Endothelial cell of umbilical vein (primary cell): ENCODE measurements at regions not wholly inside any gene's neighbourhood (a gene's known extent, or its start where the extent isn't known, plus 50 kb on each side); places are given as distances from the start of the nearest gene placed in this dataset.

Experiments used
- BruUV-seq: library from RNA; stranded (reverse); fragments of 400-500 nt; replicated peaks from 2 replicates; lab custom pipeline; 2021; lab: Mats Ljungman, UMichigan
- CTCF ChIA-PET: fragments of 300-600, 350-600 bp; sonication (Branson Sonifier 250); formaldehyde crosslinking; loops from one replicate; lab custom pipeline; 2021; ENCODE audit warnings: antibody characterized with exemption, inconsistent platforms; lab: Charles Lee
- POLR2A ChIA-PET: fragments of 300-600, 350-600 bp; sonication (Branson Sonifier 250); formaldehyde crosslinking; loops from one replicate; lab custom pipeline; 2021; ENCODE audit warnings: antibody characterized with exemption, inconsistent platforms; lab: Charles Lee
- DNase-seq: peaks from one replicate; pipeline ENCODE4 v3.0.0-alpha.2; 2011; ENCODE audit warnings: low read depth, low spot score
- FAIRE-seq: peaks from 2 replicates; lab custom pipeline; 2011; peaks lifted over from hg19 to GRCh38; lab: Jason Lieb, UNC
- H2AFZ ChIP-seq: 2 replicates; pipeline ENCODE4 v1.6.0; 2012; ENCODE audit warnings: low read depth, low read length, control low read depth, inconsistent platforms
- H3K27ac ChIP-seq: 2 replicates; pipeline ENCODE4 v1.5.1; 2011; ENCODE audit warnings: low read depth, mild to moderate bottlenecking, control low read depth, low read length, moderate library complexity; ENCODE audit not compliant: insufficient read depth
- H3K27me3 ChIP-seq, 2 experiments: 2 replicates each; pipeline versions ENCODE4 v1.6.0 to v1.6.1; 2011; ENCODE audit warnings: low read length in 2 of 2, mixed read lengths in 1 of 2; ENCODE audit not compliant: control insufficient read depth in 2 of 2, insufficient read depth in 2 of 2
- H3K36me3 ChIP-seq, 2 experiments: 2 replicates in 1 of 2; 3 replicates in 1 of 2; pipeline ENCODE4 v1.5.1; 2011; ENCODE audit warnings: low read length in 2 of 2, mild to moderate bottlenecking in 1 of 2, moderate library complexity in 1 of 2; ENCODE audit not compliant: control insufficient read depth in 2 of 2, insufficient read depth in 2 of 2; ENCODE audit errors: extremely low read depth in 1 of 2
- H3K4me1 ChIP-seq: 3 replicates; pipeline ENCODE4 v1.5.1; 2011; ENCODE audit warnings: mild to moderate bottlenecking, low read length; ENCODE audit not compliant: control insufficient read depth, insufficient read depth; ENCODE audit errors: extremely low read depth
- H3K4me2 ChIP-seq: 2 replicates; pipeline ENCODE4 v1.6.1; 2011; ENCODE audit warnings: low read length, control low read depth, mixed read lengths; ENCODE audit not compliant: insufficient read depth
- H3K4me3 ChIP-seq, 3 experiments: fragments of 200-600 bp in 1 of 3; sonication (generic), shearing (Covaris generic) in 1 of 3; replicated peaks in 1 of 3; 2 replicates each; pipeline ENCODE4 v1.5.1; 2011 to 2016; ENCODE audit warnings: control low read depth in 3 of 3, low read length in 3 of 3, mild to moderate bottlenecking in 2 of 3, inconsistent platforms in 1 of 3, low read depth in 1 of 3, moderate library complexity in 1 of 3; ENCODE audit not compliant: insufficient read depth in 1 of 3
- H3K79me2 ChIP-seq: 2 replicates; pipeline ENCODE4 v1.6.0; 2012; ENCODE audit warnings: low read length, inconsistent platforms; ENCODE audit not compliant: control insufficient read depth, insufficient read depth
- H3K9ac ChIP-seq: replicated peaks from 2 replicates; pipeline ENCODE3; 2011; ENCODE audit warnings: low read length, control low read depth; ENCODE audit not compliant: insufficient read depth; ENCODE audit errors: extremely low read depth
- H3K9me1 ChIP-seq: replicated peaks from 3 replicates; pipeline ENCODE4 v1.6.0; 2011; ENCODE audit warnings: mild to moderate bottlenecking, low read length; ENCODE audit not compliant: control insufficient read depth, insufficient read depth; ENCODE audit errors: extremely low read depth
- H3K9me3 ChIP-seq: replicated peaks from 2 replicates; pipeline ENCODE4 v1.5.1; 2012; ENCODE audit warnings: low read length, inconsistent platforms; ENCODE audit not compliant: control insufficient read depth, insufficient read depth
- H4K20me1 ChIP-seq: replicated peaks from 2 replicates; pipeline ENCODE3; 2011; ENCODE audit warnings: mild to moderate bottlenecking, low read length; ENCODE audit not compliant: control insufficient read depth, insufficient read depth; ENCODE audit errors: extremely low read depth
- CTCF ChIP-seq, 2 donors: IDR thresholded peaks; 1 replicate in 1 of 2; 2 replicates in 1 of 2; pipeline ENCODE4 v1.5.1; 2011; ENCODE audit warnings: low read length in 2 of 2, mild to moderate bottlenecking in 2 of 2, moderate library complexity in 2 of 2, control low read depth in 1 of 2, inconsistent platforms in 1 of 2, low read depth in 1 of 2; ENCODE audit not compliant: insufficient read depth in 1 of 2; ENCODE audit errors: extremely low read depth in 1 of 2
- EZH2 ChIP-seq: IDR thresholded peaks from 2 replicates; pipeline ENCODE4 v1.6.1; 2012; ENCODE audit warnings: borderline replicate concordance, low read depth, mild to moderate bottlenecking, moderate library complexity, low read length, inconsistent platforms; ENCODE audit not compliant: severe bottlenecking
- FOS ChIP-seq: IDR thresholded peaks from 2 replicates; pipeline ENCODE4 v1.6.1; 2011; ENCODE audit warnings: mild to moderate bottlenecking, low read length, moderate library complexity, borderline replicate concordance; ENCODE audit not compliant: insufficient read depth
- GATA2 ChIP-seq: IDR thresholded peaks from 2 replicates; pipeline ENCODE4 v1.7.0; 2011; ENCODE audit warnings: low read depth, mild to moderate bottlenecking, moderate library complexity, mixed read lengths, low read length; ENCODE audit not compliant: insufficient read length, insufficient read depth
- JUN ChIP-seq: IDR thresholded peaks from 2 replicates; pipeline ENCODE4 v1.6.1; 2011; ENCODE audit warnings: borderline replicate concordance, low read depth; ENCODE audit not compliant: insufficient read length, insufficient read depth
- MYC ChIP-seq: IDR thresholded peaks from one replicate; pipeline ENCODE4 v1.6.1; 2011; ENCODE audit warnings: mild to moderate bottlenecking, low read depth, low read length
- POLR2A ChIP-seq: IDR thresholded peaks from 2 replicates; pipeline ENCODE4 v1.6.1; 2012; ENCODE audit warnings: low read depth, mild to moderate bottlenecking, control low read depth, low read length
- POLR2AphosphoS5 ChIP-seq: IDR thresholded peaks from 2 replicates; pipeline ENCODE4 v1.6.1; 2012; ENCODE audit warnings: low read depth, mild to moderate bottlenecking, control low read depth, low read length, moderate library complexity; ENCODE audit not compliant: insufficient read depth
- dilution Hi-C: fragments of 300-500 bp; cut with MboI; formaldehyde crosslinking; loops from one replicate; pipeline ENCODE4 v1.15.0; 2019; ENCODE audit warnings: low sequenced_read_pairs; ENCODE audit not compliant: extremely low pct_ligation_motif_present
- intact Hi-C: fragments of 100-400 bp; cut with micrococcal nuclease; formaldehyde crosslinking; loops from one replicate; pipeline ENCODE4 v1.10.0; 2022

GRCh38 chrX:96569034-96569433 lies 115.6 kb upstream of the DIAPH2 start:
- Histone ChIP-seq H3K9me1 (no peaks in the 10 kb centered on the region), H3K4me3 (no peak overlapping the region), H3K36me3 (no peaks in the 10 kb centered on the region), H3K4me2 (no peak overlapping the region), H2AFZ (no peak overlapping the region), H3K9ac (no peak overlapping the region), H4K20me1 (no peaks in the 10 kb centered on the region), H3K27me3 (no peaks in the 10 kb centered on the region), H3K79me2 (no peaks in the 10 kb centered on the region), H3K9me3 (no peaks in the 10 kb centered on the region), H3K27ac (no peak overlapping the region), H3K4me1 (no peaks in the 10 kb centered on the region)
- BruUV-seq = no TSS peak
- CTCF ChIA-PET = no interaction called here
- TF ChIP-seq GATA2 (no peak), EZH2 (no peak)
- no peak for FAIRE-seq
- no peak for DNase-seq
- POLR2A ChIA-PET = no interaction called here
- intact Hi-C loops (no loop called here), dilution Hi-C loops (no loop called here)

- TF ChIP-seq FOS (no peak), POLR2A (no peak), POLR2AphosphoS5 (no peak), MYC (no peak), JUN (no peak), GATA2 (no peak), CTCF (IDR thresholded peaks at IDR 0.05; ENCODE audit: extremely low read depth in 1 of 2, insufficient read depth in 1 of 2, low read depth in 1 of 2, low read length in 2 of 2) (no peak), EZH2 (no peak)
- no peaks in the 10 kb centered on the region for H3K27me3 ChIP-seq
- DNase-seq (no peak), FAIRE-seq (no peak)
- dilution Hi-C loops = no loop called here
- H3K27ac ChIP-seq = no peak overlapping the region
- no peaks in the 10 kb centered on the region for H3K36me3 ChIP-seq
- no peaks in the 10 kb centered on the region for H3K9me3 ChIP-seq
- ChIA-PET CTCF (interaction anchor here (2.2 kb wide), 1 partner anchor 202 kb away, joined by 5 read pairs; no protein-coding TSS in a partner anchor), POLR2A (no interaction called here)
- no peak overlapping the region for H3K9ac ChIP-seq
- H3K4me3 ChIP-seq = no peak overlapping the region
- peaks cover 6% of the 10 kb centered on the region for H3K4me1 ChIP-seq
- no peak overlapping the region for H3K4me2 ChIP-seq
- intact Hi-C loops = no loop called here
- BruUV-seq = no TSS peak
- H4K20me1 ChIP-seq = no peaks in the 10 kb centered on the region
- no peaks in the 10 kb centered on the region for H3K79me2 ChIP-seq
- H3K9me1 ChIP-seq = no peaks in the 10 kb centered on the region
- no peak overlapping the region for H2AFZ ChIP-seq
These were observed 109.6 kb upstream of the DIAPH2 start for GRCh38 chrX:96575011-96575410.
